HG02852 (cell line): ENCODE measurements at regions not wholly inside any gene's neighbourhood (a gene's known extent, or its start where the extent isn't known, plus 50 kb on each side); places are given as distances from the start of the nearest gene placed in this dataset.

ENCODE experiments used
- ATAC-seq: cut with Tn5 transposase; IDR thresholded peaks from one replicate; pipeline ENCODE4 v1.9.1; 2021; ENCODE audit warnings: mild to moderate bottlenecking, moderate library complexity; ENCODE audit not compliant: unreplicated experiment

DNA sequence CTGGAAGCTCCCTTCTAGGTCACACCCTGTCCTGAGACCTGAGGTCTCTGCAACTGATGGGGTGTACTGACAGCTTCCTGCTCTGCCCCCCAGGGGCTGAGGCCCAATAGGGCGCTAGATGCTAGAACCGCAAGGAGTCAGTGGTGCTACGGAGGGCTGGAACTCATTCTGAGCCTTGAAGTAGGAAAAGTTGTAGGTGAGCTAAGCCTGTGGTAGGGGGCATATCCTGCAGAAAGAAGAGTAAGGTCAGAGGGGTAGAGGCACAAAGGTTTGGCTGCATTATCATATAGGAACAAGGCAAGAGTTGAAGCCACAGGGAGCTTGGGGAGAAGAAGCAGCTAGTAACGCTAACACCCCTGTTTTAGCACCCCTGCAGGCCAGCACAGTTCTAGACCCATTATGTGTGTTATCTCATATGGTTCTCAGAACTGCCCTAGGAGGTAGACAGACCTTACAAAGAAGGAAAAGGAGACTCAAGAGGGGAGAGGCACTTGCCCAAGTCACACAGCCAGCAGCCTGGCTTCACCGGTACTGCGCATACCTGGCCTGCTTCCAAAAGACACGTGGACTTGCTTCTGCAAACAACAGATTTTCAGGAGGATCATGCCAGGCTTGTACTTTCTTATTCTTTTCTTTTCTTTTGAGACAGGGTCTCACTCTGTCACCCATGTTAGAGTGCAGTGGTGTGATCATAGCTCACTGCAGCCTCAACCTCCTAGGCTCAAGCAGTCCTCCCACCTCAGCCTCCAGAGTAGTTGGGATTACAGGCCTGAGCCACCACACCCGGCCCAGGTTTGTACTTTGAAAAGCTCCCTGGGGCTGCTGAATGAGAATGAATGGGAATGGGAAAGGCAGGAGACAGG is 156.1 kb downstream of the MRPL14 start:
- no peak for ATAC-seq

DNA sequence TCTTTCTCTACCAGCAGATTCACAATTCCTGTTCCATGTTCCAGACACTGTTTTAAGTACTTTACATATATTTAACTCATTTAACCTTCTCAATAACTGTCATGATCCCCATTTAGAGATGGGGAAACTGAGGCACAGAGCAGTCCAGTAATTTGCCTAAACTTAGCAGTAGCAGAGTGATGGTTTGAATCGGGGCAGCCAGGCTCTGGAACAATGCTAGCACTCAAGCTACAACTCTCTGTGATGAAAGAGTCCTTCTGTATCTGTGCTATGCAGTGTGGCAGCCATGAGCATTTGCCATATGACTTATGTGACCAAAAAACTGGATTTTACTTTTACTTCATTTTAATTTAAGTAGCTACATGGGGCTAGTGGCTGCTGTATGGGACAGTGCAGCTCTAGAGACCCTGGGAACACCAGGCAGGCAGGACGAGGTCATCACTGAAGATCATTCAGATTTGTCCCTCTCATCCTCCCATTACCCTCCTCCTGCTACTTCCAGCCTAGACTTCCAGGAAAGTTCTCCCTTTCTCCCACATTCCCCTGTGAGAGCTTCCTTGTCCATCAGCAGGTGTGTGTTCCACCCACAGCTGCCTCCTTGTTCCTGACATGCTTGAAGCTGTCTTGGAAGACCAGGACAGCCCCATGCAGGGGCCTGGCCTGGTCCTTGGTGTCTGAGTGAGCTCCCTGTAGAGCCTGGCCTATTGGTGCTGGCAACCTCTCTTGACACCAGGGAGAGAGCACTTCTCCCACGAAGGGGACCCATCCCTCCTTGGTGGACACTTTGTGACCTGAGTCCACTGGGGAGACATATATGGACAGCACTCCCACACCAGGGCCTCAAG is 157.0 kb downstream of the MRPL14 start:
- no peak for ATAC-seq

GRCh38 chr6:43969158-43969981 is 157.9 kb downstream of the MRPL14 start:
- no peak for ATAC-seq

DNA sequence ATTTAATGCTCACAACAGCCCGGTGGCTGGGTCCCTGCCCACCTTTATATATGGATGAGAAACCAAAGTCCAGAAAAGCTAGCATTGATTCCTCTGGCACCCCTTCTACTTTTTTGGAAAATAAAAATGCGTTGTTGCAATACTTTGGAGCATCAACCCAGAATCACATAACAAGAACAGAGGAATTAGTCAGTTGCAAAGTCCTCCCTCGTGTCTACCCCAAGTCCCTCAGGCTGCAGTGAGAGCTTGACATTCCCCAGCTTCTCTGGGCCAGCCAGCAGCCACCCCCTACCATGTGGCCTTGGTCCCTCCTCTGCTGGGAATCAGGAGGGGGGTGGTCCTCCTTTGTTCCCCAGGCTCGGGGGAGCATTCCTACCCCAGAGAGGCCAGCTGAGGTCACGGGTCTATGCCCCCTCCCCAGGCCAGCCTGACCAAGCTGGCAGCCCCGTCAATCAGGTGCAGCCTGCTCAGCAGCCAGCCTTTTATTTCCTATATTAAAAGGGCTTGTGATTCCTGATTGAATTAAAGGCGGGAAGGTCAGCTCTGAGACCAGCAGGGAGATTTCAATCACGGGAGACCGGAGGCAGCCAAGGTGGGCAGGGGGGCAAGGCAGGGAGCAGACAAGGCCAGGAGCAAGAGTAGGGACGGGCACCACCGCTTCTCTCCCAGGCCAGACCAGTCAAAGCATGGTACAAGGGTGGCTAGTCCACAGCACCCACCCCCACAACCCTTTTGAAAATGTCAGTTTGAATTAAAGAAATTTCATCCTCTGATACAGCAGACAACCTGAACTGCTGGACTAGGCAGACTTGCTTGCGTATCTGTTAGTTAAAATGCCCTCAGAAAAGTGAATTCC is 158.9 kb downstream of the MRPL14 start:
- no peak for ATAC-seq

- ATAC-seq, result no peak
Observed at GRCh38 chr6:43967719-43968091, 159.5 kb downstream of the MRPL14 start.

GRCh38 chr6:43966853-43967718 is 160.2 kb downstream of the MRPL14 start:
- ATAC-seq, result no peak

GRCh38 chr6:43966374-43966658 is 160.9 kb downstream of the MRPL14 start:
- no peak for ATAC-seq

DNA sequence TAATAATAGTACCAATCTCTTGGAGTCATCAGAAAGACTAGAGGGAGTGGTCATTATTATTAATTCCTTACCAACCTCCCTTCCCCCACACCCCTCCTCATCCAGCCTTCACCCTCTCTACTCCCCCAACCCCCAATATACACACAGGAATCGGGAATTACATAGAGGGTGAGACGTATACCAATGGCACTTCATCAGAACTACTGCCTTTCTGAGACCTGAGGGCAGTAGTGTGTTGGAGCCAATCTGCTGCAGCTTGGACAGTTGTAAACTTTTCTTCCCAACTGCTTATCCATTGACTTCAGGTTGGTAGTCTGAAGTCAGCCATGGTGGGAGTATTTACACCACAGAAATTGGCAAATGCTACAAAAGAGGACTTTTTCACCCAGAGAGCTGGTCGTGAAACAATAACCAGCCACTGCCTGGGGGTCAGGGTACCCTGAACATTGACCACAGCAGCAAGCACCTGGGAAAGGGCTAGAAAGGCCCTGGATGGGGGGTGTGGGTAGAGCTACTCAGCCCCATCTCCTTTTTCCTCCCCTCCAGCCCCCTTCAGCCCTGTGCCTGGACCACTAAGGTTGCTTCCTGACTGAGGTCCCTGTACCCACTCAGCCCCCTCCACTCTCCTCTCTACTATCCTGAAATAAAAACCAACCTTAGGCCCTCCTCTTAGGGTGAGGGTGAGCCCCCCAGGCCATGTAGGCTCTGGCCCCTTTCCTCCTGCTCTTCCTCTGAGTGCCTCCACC is 161.5 kb downstream of the MRPL14 start:
- ATAC-seq, result no peak

GRCh38 chr6:43964659-43965570 is 162.3 kb downstream of the MRPL14 start:
- no peak for ATAC-seq

GRCh38 chr6:43963877-43964658 is 163.2 kb downstream of the MRPL14 start:
- no peak for ATAC-seq

DNA sequence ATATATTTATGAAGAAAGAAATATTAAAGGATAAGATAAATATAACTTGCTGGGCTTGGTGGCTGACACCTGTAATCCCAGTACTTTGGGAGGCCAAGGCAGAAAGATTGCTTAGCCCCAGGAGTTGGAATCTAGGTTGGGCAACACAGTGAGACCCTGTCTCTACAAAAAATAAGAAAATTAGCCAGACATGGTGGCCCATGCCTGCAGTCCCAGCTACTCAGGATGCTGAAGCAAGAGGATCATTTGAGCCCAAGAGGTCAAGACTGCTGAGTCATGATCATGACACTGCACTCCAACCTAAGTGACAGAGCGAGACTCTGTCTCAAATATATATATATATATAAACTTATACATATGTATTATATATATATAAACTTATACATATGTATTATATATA is 164.0 kb downstream of the MRPL14 start:
- ATAC-seq, result no peak

DNA sequence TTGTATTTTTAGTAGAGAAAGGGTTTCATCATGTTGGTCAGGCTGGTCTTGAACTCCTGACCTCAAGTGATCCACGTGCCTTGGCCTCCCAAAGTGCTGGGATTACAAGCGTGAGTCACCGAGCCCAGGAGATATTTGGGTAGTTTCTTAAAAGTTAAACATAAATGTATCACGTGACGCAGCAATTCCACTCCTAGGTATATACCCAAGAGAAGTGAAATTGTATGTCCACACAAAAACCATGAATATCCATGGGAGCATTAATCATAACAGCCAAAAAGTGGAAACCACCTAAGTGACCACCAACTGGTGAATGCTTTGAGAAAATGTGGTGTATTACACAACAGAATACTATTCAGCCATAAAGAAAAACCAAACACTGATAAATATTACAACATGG is 164.8 kb downstream of the MRPL14 start:
- ATAC-seq, result no peak

- ATAC-seq, result no peak
Observed at GRCh38 chr6:43957273-43957672, 170.0 kb downstream of the MRPL14 start.

DNA sequence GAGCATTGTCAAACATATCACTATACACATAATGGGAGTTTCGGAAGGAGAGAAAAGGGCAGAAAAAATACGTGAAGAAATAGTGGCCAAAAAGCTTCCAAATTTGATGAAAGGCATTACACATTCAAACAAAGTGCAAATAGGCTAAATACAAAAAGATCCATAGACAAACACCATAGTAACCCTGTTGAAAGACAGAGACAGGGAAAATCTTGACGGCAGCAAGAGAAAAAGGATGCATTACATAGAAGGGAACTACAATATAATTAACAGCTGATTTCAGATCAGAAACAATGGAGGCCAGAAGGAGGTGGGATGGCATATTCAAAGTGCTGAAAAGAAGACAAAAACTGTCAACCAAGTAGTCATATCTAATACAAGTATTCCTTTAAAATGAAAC is 170.8 kb downstream of the MRPL14 start:
- no peak for ATAC-seq

DNA sequence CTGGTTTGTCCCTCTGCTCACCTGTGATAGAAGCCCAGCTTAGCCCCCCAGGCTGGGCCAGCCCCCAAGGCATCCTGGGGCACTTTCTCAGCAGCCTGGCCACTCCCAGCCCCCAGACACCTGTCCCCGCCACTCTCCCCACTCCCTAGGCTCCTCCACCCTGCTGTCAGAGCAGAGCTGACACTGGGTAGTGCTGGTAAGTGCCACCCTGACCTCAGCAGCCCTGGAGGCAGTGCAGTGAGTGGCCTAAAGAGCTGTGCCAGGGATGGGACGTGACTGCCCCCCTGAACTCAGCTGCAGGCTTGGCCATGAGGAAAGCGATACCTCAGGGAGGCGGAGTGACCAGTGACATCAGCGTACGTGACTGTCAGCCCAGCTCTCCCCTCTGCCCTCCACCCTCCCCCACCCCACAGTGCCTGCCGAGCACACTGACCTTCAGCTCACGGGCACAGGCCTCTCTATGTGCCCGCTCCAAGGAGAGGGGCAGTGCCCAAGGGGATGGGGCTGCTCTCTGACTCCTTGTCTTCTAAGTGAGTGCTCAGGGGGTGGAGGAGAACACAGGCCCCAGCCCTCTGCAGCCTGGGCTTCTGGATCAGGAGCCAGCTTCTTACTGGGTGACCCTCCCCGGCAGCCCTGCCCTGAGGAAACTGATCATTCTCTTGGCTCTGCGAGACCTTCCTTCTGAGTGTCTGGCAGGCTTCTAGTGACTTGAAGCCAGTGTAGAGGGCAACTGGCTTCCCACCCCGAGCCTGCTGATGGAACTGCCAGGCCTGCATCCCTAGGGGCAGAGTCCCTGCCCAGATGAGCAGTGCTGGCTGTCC is 172.7 kb downstream of the MRPL14 start:
- ATAC-seq, result no peak

- ATAC-seq, result no peak
Observed at GRCh38 chr6:43953794-43954310, 173.4 kb downstream of the MRPL14 start.
